ENCODE measurements at regions not wholly inside any gene's neighbourhood (a gene's known extent, or its start where the extent isn't known, plus 50 kb on each side); places are given as distances from the start of the nearest gene placed in this dataset.

DNA sequence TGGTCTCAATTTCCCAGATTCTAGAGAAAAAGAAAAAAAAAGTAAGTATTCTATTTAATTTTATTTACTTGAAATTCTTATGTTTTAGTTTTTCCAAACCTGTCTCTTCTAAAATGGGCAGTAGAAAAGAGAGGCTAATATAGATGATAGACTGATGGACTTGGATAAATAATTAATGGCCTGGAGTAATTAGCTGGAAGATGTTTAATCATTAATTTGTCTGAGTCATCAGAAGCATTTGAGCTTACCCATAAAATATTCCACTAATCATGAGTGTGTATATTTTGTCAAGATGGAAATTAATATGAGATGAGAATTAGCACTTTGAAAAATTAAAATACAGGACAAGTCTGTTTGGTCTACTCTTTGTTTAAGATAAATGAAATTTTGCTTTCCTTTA is 212.1 kb upstream of the MIR17HG start:
- TF ChIP-seq, protein P1, sequence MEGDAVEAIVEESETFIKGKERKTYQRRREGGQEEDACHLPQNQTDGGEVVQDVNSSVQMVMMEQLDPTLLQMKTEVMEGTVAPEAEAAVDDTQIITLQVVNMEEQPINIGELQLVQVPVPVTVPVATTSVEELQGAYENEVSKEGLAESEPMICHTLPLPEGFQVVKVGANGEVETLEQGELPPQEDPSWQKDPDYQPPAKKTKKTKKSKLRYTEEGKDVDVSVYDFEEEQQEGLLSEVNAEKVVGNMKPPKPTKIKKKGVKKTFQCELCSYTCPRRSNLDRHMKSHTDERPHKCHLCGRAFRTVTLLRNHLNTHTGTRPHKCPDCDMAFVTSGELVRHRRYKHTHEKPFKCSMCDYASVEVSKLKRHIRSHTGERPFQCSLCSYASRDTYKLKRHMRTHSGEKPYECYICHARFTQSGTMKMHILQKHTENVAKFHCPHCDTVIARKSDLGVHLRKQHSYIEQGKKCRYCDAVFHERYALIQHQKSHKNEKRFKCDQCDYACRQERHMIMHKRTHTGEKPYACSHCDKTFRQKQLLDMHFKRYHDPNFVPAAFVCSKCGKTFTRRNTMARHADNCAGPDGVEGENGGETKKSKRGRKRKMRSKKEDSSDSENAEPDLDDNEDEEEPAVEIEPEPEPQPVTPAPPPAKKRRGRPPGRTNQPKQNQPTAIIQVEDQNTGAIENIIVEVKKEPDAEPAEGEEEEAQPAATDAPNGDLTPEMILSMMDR (IDR thresholded peaks at IDR 0.05), result no peak
- TF ChIP-seq POLR2A (IDR thresholded peaks at IDR 0.05), result no peak
- no peak for TF ChIP-seq POLR2AphosphoS5 (IDR thresholded peaks at IDR 0.05)

Data from prostate gland (tissue), 2 donors.